ENCODE measurements at regions not wholly inside any gene's neighbourhood (a gene's known extent, or its start where the extent isn't known, plus 50 kb on each side); places are given as distances from the start of the nearest gene placed in this dataset.

GRCh38 chr14:99342204-99342603, 70.2 kb upstream of the BCL11B start:
- TF ChIP-seq CTCF (IDR thresholded peaks at IDR 0.05) (no peak), EZH2 (IDR thresholded peaks at IDR 0.05) (no peak)

Data from neural progenitor cell (in vitro differentiated cells).